Choroid plexus epithelial cell (primary cell): ENCODE measurements at regions not wholly inside any gene's neighbourhood (a gene's known extent, or its start where the extent isn't known, plus 50 kb on each side); places are given as distances from the start of the nearest gene placed in this dataset.

Experiments
- DNase-seq: peaks from one replicate; pipeline ENCODE4 v3.0.0-alpha.2; 2010; ENCODE audit warnings: low read depth
- H3K4me3 ChIP-seq: 2 replicates; pipeline ENCODE4 v1.5.1; 2011; ENCODE audit warnings: low read depth, mild to moderate bottlenecking, control low read depth, low read length, moderate library complexity
- TF ChIP-seq, protein P1 (sequence below): conservative IDR thresholded peaks from 2 replicates; pipeline ENCODE4 v1.5.1; 2011; ENCODE audit warnings: low read depth, mild to moderate bottlenecking, control low read depth, inconsistent platforms, low read length, moderate library complexity

DNA sequence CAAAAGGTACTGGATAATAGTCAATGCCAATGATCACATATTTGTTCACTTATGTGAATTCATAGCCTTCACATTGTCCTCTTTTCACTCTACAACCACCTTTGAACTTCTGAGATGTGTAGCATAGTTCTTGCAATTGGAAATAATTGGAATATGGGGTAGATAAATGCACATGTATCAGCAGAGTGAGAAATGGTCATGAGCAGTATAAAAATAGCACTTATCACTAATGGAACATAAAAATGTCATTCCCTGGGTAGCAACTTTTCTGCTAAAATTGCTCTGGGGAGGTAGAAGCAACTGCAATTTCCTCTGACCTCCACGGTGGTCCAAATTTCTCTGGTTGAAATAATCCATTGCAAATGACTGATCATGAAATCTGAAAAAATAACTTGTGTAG lies 1785.7 kb upstream of the FLRT2 start:
- no peak overlapping the region for H3K4me3 ChIP-seq
- DNase-seq = no peak
- TF ChIP-seq, protein P1, sequence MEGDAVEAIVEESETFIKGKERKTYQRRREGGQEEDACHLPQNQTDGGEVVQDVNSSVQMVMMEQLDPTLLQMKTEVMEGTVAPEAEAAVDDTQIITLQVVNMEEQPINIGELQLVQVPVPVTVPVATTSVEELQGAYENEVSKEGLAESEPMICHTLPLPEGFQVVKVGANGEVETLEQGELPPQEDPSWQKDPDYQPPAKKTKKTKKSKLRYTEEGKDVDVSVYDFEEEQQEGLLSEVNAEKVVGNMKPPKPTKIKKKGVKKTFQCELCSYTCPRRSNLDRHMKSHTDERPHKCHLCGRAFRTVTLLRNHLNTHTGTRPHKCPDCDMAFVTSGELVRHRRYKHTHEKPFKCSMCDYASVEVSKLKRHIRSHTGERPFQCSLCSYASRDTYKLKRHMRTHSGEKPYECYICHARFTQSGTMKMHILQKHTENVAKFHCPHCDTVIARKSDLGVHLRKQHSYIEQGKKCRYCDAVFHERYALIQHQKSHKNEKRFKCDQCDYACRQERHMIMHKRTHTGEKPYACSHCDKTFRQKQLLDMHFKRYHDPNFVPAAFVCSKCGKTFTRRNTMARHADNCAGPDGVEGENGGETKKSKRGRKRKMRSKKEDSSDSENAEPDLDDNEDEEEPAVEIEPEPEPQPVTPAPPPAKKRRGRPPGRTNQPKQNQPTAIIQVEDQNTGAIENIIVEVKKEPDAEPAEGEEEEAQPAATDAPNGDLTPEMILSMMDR = no peak

DNA sequence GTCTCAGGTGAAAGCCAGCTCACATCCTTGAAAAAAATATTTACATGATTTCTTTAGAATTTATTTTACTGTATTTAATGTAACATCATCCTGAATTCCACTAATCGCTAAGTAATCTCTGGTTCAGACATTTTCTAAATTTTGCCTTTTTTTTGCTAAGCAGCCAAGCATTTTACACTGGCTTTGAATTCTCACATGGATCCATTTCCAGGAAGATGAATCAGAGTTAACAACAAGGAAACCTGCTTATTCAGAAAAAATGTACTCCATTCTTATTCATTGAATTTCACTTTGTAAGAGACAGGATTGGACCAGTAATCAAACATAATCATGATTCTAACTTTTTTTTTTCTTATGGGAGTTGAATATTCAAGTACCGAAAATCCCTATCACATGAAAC lies 1785.1 kb upstream of the FLRT2 start:
- peak; percentile 19 for DNase-seq
- TF ChIP-seq, protein P1 = no peak
- H3K4me3 ChIP-seq = no peak overlapping the region

DNA sequence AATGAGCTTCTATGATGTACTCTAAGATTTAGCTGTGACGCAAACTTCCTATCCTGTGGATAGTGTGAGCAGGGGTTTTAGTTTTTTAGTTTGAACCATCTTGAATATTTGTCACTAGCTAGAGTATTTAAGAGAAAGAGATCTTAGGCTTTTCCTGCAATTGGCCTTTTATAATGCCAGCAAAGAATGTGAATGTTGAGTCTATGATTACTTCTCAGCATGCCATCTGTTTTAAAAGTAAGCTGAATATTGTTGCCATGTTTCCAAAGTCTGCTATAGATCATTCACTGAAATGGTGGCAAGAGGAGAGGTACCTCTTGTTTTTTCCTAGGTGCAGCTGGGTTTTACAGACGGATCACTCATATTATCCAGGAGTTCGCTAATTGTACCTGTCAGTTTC lies 1783.6 kb upstream of the FLRT2 start:
- TF ChIP-seq, protein P1 = no peak
- H3K4me3 ChIP-seq = no peak overlapping the region
- DNase-seq = no peak

DNA sequence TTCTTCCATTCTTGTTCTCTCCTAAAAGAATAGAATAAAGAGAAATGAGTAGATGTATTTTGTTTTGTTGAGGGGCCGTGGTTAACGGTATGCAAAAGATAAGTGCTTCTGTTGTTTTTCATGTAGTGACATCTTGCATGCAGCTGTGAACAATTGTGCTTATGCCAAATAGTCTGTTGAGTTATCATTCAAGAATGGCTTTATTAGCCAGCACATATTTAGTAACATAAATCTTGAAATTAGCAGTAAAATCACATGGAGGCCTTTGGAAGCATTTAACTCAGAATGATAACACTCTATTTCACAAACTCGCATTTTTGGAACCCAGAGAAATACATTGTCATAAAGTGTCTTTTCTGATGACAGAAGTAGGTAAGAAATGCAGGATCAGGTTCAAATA lies 1772.0 kb upstream of the FLRT2 start:
- DNase-seq = peak; percentile 84
- TF ChIP-seq, protein P1 = no peak
- H3K4me3 ChIP-seq = no peak overlapping the region

DNA sequence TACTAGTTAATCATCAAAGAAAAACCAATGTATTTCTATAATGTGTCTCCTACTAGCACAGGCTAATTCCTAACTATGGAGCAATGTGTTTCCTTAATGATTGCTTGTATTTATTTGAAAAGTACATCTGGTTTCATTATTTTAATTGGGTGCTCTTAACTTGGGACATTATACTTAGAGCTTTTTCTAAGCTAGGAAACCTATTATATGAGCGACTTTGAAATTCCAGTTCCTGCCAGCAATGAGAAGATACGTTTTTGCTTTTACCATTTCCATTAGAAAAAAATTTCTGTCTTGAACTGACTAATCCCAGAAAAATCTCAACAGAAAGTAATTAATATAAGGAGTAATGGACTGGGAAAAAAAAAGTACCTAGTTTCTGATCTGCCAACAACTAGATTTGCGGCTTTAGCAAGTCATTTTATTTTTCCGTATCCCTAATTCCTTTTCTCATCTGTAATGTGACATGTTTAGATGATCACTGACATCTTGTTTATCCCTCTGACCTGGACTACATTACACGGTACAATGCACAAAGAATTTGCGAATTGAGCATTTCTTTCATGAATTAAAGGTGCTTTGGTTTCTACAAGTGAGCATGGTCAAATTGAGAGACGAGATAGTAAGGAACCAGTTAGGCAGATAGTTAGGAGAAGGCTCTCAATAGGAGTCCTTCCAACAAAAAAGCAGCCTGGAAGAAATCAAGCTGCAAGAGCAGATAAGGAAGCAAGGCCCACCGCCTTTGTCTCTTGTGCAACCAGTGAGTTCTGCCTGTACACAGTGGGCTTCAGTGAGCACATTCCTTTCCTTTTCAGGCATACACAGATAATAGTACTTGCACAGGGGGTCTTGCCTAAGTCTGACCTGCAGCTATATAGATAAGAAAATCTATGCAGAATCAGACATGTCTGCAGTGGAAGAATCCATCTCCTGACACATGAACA lies 1765.0 kb upstream of the FLRT2 start:
- no peak for DNase-seq
- TF ChIP-seq, protein P1 = no peak
- no peak overlapping the region for H3K4me3 ChIP-seq

DNA sequence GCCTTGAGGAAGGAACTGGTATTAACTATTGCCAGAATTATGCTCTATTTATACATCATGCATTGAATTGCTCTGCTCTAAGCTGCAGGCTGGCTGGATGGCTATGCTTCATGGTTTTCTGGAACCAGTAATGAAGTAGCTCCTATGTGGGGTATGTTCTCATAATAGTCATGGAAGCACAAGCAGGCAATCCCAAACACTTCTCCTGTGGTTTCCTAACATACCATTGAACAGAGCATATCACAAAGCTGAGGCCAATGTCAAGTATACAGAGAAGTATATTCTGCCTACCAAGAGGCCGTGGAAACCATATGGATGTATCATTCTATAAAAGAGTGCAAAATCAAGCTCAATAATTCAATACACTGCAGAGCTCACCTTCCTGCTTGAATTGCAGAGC lies 1752.4 kb upstream of the FLRT2 start:
- no peak overlapping the region for H3K4me3 ChIP-seq
- peak; percentile 18 for DNase-seq
- TF ChIP-seq, protein P1 = no peak

DNA sequence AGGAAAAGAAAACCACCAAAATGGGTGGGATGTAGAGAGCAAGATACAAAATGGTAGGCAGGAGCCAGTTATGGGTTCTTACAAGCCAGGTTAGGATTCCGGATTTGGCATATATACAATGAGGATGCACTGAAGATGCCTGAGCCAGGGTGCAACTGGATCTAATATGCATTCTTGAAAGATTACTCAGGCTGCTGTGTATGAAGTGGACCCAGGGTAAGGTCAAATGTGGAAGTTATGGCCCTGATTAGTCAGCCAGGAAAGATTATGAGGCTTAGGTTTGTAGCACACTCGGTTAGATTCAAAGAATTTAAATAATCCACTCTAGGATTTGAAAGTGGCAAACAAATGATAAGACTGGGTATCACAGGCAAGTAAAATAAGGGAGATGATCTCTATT lies 1750.7 kb upstream of the FLRT2 start:
- TF ChIP-seq, protein P1 = no peak
- no peak overlapping the region for H3K4me3 ChIP-seq
- DNase-seq = peak; percentile 81
